ENCODE measurements at regions not wholly inside any gene's neighbourhood (a gene's known extent, or its start where the extent isn't known, plus 50 kb on each side); places are given as distances from the start of the nearest gene placed in this dataset.

GRCh38 chr13:34637138-34637537 lies 304.9 kb upstream of the NBEA start:
- no peaks in the 10 kb centered on the region for H3K27me3 Mint-ChIP-seq (ENCODE audit: insufficient read depth, unreplicated experiment)
- ChIA-PET CTCF (no interaction called here), POLR2A (no interaction called here)
- Histone ChIP-seq H3K4me1 (no peaks in the 10 kb centered on the region), H3K27me3 (replicated peaks; ENCODE audit: control insufficient read depth, insufficient read depth, low read length) (no peaks in the 10 kb centered on the region), H3K4me3 (ENCODE audit: low read depth, low read length) (no peak overlapping the region), H3K36me3 (ENCODE audit: control insufficient read depth, insufficient read depth, low read length) (no peaks in the 10 kb centered on the region), H3K9me3 (peaks cover 4% of the 10 kb centered on the region; the same call in 1 of the 2 replicates)
- TF ChIP-seq CTCF (IDR thresholded peaks at IDR 0.05; ENCODE audit: insufficient read depth in 1 of 2, low read depth in 1 of 2, low read length in 1 of 2, severe bottlenecking in 1 of 2, unreplicated experiment in 1 of 2) = no peak
- intact Hi-C loops (cut with micrococcal nuclease; ENCODE audit: unreplicated experiment) = no loop called here
- no peaks in the 10 kb centered on the region for H3K36me3 Mint-ChIP-seq (ENCODE audit: insufficient read depth, unreplicated experiment)
- no TSS peak for BruUV-seq (replicated peaks)
- no peak overlapping the region for H3K4me3 Mint-ChIP-seq (ENCODE audit: unreplicated experiment)
- no peaks in the 10 kb centered on the region for H3K9me3 Mint-ChIP-seq (ENCODE audit: unreplicated experiment)
- no peak overlapping the region for H3K27ac Mint-ChIP-seq (ENCODE audit: unreplicated experiment)
- no peak for DNase-seq
- H3K4me1 Mint-ChIP-seq (ENCODE audit: low read depth, unreplicated experiment) = peaks cover 16% of the 10 kb centered on the region

- ChIA-PET POLR2A (no interaction called here), CTCF (no interaction called here)
- no peak for TF ChIP-seq CTCF (IDR thresholded peaks at IDR 0.05; ENCODE audit: insufficient read depth in 1 of 2, low read depth in 1 of 2, low read length in 1 of 2, severe bottlenecking in 1 of 2, unreplicated experiment in 1 of 2)
- H3K27me3 Mint-ChIP-seq (ENCODE audit: insufficient read depth, unreplicated experiment) = no peaks in the 10 kb centered on the region
- no TSS peak for BruUV-seq (replicated peaks)
- H3K27me3 ChIP-seq (replicated peaks; ENCODE audit: control insufficient read depth, insufficient read depth, low read length) = no peaks in the 10 kb centered on the region
- H3K9me3 Mint-ChIP-seq (ENCODE audit: unreplicated experiment) = no peaks in the 10 kb centered on the region
- peaks cover 16% of the 10 kb centered on the region for H3K4me1 Mint-ChIP-seq (ENCODE audit: low read depth, unreplicated experiment)
- peaks cover 2% of the 10 kb centered on the region; the same call in 1 of the 2 replicates for H3K9me3 ChIP-seq
- no peaks in the 10 kb centered on the region for H3K36me3 ChIP-seq (ENCODE audit: control insufficient read depth, insufficient read depth, low read length)
- no peaks in the 10 kb centered on the region for H3K36me3 Mint-ChIP-seq (ENCODE audit: insufficient read depth, unreplicated experiment)
- H3K4me1 ChIP-seq = no peaks in the 10 kb centered on the region
- intact Hi-C loops (cut with micrococcal nuclease; ENCODE audit: unreplicated experiment) = no loop called here
- no peak overlapping the region for H3K4me3 Mint-ChIP-seq (ENCODE audit: unreplicated experiment)
- H3K4me3 ChIP-seq (ENCODE audit: low read depth, low read length) = no peak overlapping the region
- H3K27ac Mint-ChIP-seq (ENCODE audit: unreplicated experiment) = no peak overlapping the region
- DNase-seq = no peak
Measured at GRCh38 chr13:34637636-34638035, 304.4 kb upstream of the NBEA start.

DNA sequence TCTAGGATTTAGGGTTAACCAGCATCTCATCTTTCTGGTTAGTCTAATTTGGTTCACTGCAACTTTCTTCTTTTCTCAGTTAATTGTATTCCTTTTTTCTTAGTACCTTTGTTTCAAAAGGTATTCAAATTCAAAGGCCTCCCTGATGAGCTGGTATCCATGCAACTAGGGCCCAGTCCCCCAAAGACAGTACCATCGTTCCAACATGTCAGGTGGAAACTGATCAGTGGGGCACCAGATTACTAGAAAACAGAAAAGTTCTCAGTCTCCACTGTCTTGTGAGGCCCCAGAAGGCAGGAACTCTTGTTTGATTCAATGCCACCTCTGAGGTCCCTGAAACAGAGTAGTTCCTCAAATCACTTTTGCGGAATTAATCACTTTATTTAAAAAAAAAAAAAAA lies 303.2 kb upstream of the NBEA start:
- Mint-ChIP-seq H3K4me3 (ENCODE audit: unreplicated experiment) (no peak overlapping the region), H3K9me3 (ENCODE audit: unreplicated experiment) (no peaks in the 10 kb centered on the region), H3K36me3 (ENCODE audit: insufficient read depth, unreplicated experiment) (no peaks in the 10 kb centered on the region), H3K27ac (ENCODE audit: unreplicated experiment) (no peak overlapping the region), H3K27me3 (ENCODE audit: insufficient read depth, unreplicated experiment) (no peaks in the 10 kb centered on the region), H3K4me1 (ENCODE audit: low read depth, unreplicated experiment) (peaks cover 16% of the 10 kb centered on the region)
- Histone ChIP-seq H3K9me3 (no peaks in the 10 kb centered on the region), H3K4me3 (ENCODE audit: low read depth, low read length) (no peak overlapping the region), H3K36me3 (ENCODE audit: control insufficient read depth, insufficient read depth, low read length) (no peaks in the 10 kb centered on the region), H3K27me3 (replicated peaks; ENCODE audit: control insufficient read depth, insufficient read depth, low read length) (no peaks in the 10 kb centered on the region), H3K4me1 (no peaks in the 10 kb centered on the region)
- POLR2A ChIA-PET = no interaction called here
- intact Hi-C loops (cut with micrococcal nuclease; ENCODE audit: unreplicated experiment) = no loop called here
- DNase-seq = no peak
- no TSS peak for BruUV-seq (replicated peaks)
- CTCF ChIA-PET = no interaction called here
- no peak for TF ChIP-seq CTCF (IDR thresholded peaks at IDR 0.05; ENCODE audit: insufficient read depth in 1 of 2, low read depth in 1 of 2, low read length in 1 of 2, severe bottlenecking in 1 of 2, unreplicated experiment in 1 of 2)

All from Caco-2 (cell line).